Activated CD4-positive, alpha-beta T cell treated with anti-CD3 and anti-CD28 coated beads, Interleukin-2, Interleukin-4, amounts not matched to agents 100 ng/mL and 50 ng/mL, durations not matched to agents 16 hours and 8 hours (primary cell): ENCODE measurements at regions not wholly inside any gene's neighbourhood (a gene's known extent, or its start where the extent isn't known, plus 50 kb on each side); places are given as distances from the start of the nearest gene placed in this dataset.
"Not testable (repeated sequence)": the region's sequence is repeated elsewhere in the genome, so short reads cannot be mapped to it uniquely, and the experiment has no call there.

Experiments used
- DNase-seq: peaks from one replicate; pipeline ENCODE4 v3.0.0-alpha.2; 2020; ENCODE audit warnings: low spot score

- no peak for DNase-seq
Observed at GRCh38 chr4:77306496-77306895, 149.5 kb downstream of the CCNG2 start.

GRCh38 chr4:77308843-77309242, 151.8 kb downstream of the CCNG2 start:
- DNase-seq, result peak; percentile 6

- no peak for DNase-seq
Observed at GRCh38 chr4:77309496-77309895, 152.5 kb downstream of the CCNG2 start.

- DNase-seq, result no peak
Observed at GRCh38 chr4:77310931-77311330, 153.9 kb downstream of the CCNG2 start.

- no peak for DNase-seq
Observed at GRCh38 chr4:77314697-77315096, 157.7 kb downstream of the CCNG2 start.

- no peak for DNase-seq
Observed at GRCh38 chr4:77327151-77327550, 170.1 kb downstream of the CCNG2 start.

- DNase-seq, result no peak
Observed at GRCh38 chr4:77332696-77333270, 175.8 kb downstream of the CCNG2 start.

GRCh38 chr4:77336411-77337142, 179.6 kb downstream of the CCNG2 start:
- DNase-seq, result no peak

GRCh38 chr4:77342170-77342810, 185.3 kb downstream of the CCNG2 start:
- DNase-seq, result no peak

GRCh38 chr4:77344001-77344400, 187.0 kb downstream of the CCNG2 start:
- no peak for DNase-seq

- no peak for DNase-seq
Observed at GRCh38 chr4:77344784-77345183, 187.8 kb downstream of the CCNG2 start.

- DNase-seq, result no peak
Observed at GRCh38 chr4:77347351-77347966, 190.5 kb downstream of the CCNG2 start.

GRCh38 chr4:77348815-77349214, 191.8 kb downstream of the CCNG2 start:
- no peak for DNase-seq

- DNase-seq, result no peak
Observed at GRCh38 chr4:77349364-77349763, 192.4 kb downstream of the CCNG2 start.

- DNase-seq, result no peak
Observed at GRCh38 chr4:77349796-77350195, 192.8 kb downstream of the CCNG2 start.

- DNase-seq, result no peak
Observed at GRCh38 chr4:77352192-77352591, 195.2 kb downstream of the CCNG2 start.

- not testable (repeated sequence) for DNase-seq
Observed at GRCh38 chr4:77353724-77354315, 196.8 kb downstream of the CCNG2 start.

- no peak for DNase-seq
Observed at GRCh38 chr4:77354550-77354949, 197.5 kb downstream of the CCNG2 start.

GRCh38 chr4:77355731-77356130, 198.7 kb downstream of the CCNG2 start:
- no peak for DNase-seq

- peak; percentile 37 for DNase-seq
Observed at GRCh38 chr4:77358315-77358928, 201.4 kb downstream of the CCNG2 start.

- DNase-seq, result no peak
Observed at GRCh38 chr4:77360451-77360850, 203.4 kb downstream of the CCNG2 start.

GRCh38 chr4:77366876-77367275, 209.9 kb downstream of the CCNG2 start:
- not testable (repeated sequence) for DNase-seq
